HG03175 (cell line): ENCODE measurements at regions not wholly inside any gene's neighbourhood (a gene's known extent, or its start where the extent isn't known, plus 50 kb on each side); places are given as distances from the start of the nearest gene placed in this dataset.
A peak's percentile ranks its signal among the peaks of the same experiment; 100 is the strongest.

ENCODE experiments used
- ATAC-seq: cut with Tn5 transposase; IDR thresholded peaks from one replicate; pipeline ENCODE4 v1.9.1; 2021; ENCODE audit warnings: mild to moderate bottlenecking, moderate library complexity; ENCODE audit not compliant: unreplicated experiment

GRCh38 chr18:32621034-32621433, 150.4 kb upstream of the GAREM1 start:
- ATAC-seq = no peak

GRCh38 chr18:32618546-32618945, 147.9 kb upstream of the GAREM1 start:
- no peak for ATAC-seq

- ATAC-seq = no peak
Observed at GRCh38 chr18:32613821-32614220, 143.1 kb upstream of the GAREM1 start.

- no peak for ATAC-seq
Observed at GRCh38 chr18:32612651-32613050, 142.0 kb upstream of the GAREM1 start.

GRCh38 chr18:32610176-32610575, 139.5 kb upstream of the GAREM1 start:
- ATAC-seq = no peak

GRCh38 chr18:32607816-32608215, 137.1 kb upstream of the GAREM1 start:
- no peak for ATAC-seq

GRCh38 chr18:32598144-32598543, 127.5 kb upstream of the GAREM1 start:
- ATAC-seq = no peak

- no peak for ATAC-seq
Observed at GRCh38 chr18:32596501-32596900, 125.8 kb upstream of the GAREM1 start.

GRCh38 chr18:32595832-32596231, 125.2 kb upstream of the GAREM1 start:
- ATAC-seq = no peak

GRCh38 chr18:32588191-32588590, 117.5 kb upstream of the GAREM1 start:
- no peak for ATAC-seq

GRCh38 chr18:32583431-32583830, 112.7 kb upstream of the GAREM1 start:
- ATAC-seq = no peak

GRCh38 chr18:32582455-32582854, 111.8 kb upstream of the GAREM1 start:
- ATAC-seq = no peak

- no peak for ATAC-seq
Observed at GRCh38 chr18:32577561-32577960, 106.9 kb upstream of the GAREM1 start.

GRCh38 chr18:32576296-32576916, 105.7 kb upstream of the GAREM1 start:
- ATAC-seq = no peak

GRCh38 chr18:32566960-32567359, 96.3 kb upstream of the GAREM1 start:
- ATAC-seq = no peak

GRCh38 chr18:32553640-32554365, 83.1 kb upstream of the GAREM1 start:
- no peak for ATAC-seq

- ATAC-seq = no peak
Observed at GRCh38 chr18:32553174-32553573, 82.5 kb upstream of the GAREM1 start.

- ATAC-seq = peak; percentile 87
Observed at GRCh38 chr18:32552421-32553030, 81.8 kb upstream of the GAREM1 start.

GRCh38 chr18:32550963-32551362, 80.3 kb upstream of the GAREM1 start:
- no peak for ATAC-seq

GRCh38 chr18:32549248-32550110, 78.8 kb upstream of the GAREM1 start:
- peak; percentile 85 for ATAC-seq

- no peak for ATAC-seq
Observed at GRCh38 chr18:32548688-32549087, 78.0 kb upstream of the GAREM1 start.
